Anterior cingulate cortex (tissue), 58 donors: ENCODE measurements at regions not wholly inside any gene's neighbourhood (a gene's known extent, or its start where the extent isn't known, plus 50 kb on each side); places are given as distances from the start of the nearest gene placed in this dataset.

Experiments
- DNase-seq, 58 donors: peaks; one replicate each; lab custom pipeline; 2025; lab: John Stamatoyannopoulos, UW

DNA sequence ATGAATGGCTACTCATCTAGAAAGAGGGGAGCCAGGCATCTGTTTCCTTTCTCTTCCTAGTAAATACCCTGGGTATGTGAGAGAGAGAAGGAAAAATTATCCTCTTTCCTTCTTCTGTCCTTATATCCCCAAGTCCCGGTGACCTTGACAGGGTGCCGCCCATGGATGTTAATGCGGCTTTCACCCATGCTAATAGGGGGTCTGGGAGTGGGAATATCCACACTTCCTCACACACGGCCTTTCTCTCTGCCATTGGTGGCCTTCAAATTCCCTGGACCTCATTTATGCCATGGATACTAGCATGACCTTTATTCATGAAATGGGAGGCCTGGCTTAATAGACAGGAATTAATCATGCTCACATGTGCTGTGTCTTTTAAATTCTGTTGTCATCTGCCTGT is 159.0 kb upstream of the NOX3 start:
- no peak for DNase-seq

GRCh38 chr6:155611742-155612141 is 156.1 kb upstream of the NOX3 start:
- no peak for DNase-seq

- no peak for DNase-seq
These were observed 149.4 kb upstream of the NOX3 start for GRCh38 chr6:155604991-155605390.

GRCh38 chr6:155599561-155599960 is 143.9 kb upstream of the NOX3 start:
- DNase-seq: peak in 1 of 58 donors; percentile 4

- no peak for DNase-seq
These were observed 143.5 kb upstream of the NOX3 start for GRCh38 chr6:155599160-155599559.

- DNase-seq: no peak
These were observed 139.6 kb upstream of the NOX3 start for GRCh38 chr6:155595284-155595683.

DNA sequence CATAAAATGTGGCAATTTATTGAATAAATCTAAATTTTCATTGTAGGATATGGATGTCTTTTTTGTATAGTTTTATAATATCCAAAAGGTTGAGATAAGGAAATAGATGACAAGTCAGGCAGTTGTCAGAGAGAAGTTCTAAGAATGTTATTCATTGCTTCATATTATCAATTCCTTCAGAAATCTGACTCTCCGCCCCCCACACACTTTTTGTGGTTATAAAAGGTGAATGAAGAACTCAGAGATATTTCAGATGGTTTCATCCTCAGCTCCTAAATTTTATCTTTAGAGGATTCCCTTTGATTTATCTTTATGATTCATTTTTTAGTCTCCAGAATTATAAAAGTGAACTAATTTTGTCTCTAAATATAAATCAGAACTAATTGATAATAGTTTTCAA is 136.1 kb upstream of the NOX3 start:
- DNase-seq: no peak

DNA sequence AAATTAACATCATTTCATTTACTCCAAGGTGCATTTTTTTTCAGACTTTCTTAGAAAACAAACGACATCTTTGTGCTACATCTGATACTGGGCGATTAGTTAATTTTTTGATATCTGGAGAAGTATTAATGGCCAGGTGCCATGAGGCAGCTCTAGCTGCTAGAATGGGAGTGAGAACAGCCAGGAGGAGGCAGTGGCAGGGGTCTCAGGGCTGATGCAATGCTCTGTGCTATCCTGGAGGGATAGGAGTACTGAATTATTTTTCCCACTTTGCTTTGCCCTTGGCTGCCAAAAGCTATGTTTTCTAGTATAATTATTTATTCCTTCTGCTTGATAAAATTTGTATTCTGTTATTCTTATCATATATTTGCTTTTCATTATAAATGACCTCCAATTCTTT is 133.6 kb upstream of the NOX3 start:
- DNase-seq: no peak

DNA sequence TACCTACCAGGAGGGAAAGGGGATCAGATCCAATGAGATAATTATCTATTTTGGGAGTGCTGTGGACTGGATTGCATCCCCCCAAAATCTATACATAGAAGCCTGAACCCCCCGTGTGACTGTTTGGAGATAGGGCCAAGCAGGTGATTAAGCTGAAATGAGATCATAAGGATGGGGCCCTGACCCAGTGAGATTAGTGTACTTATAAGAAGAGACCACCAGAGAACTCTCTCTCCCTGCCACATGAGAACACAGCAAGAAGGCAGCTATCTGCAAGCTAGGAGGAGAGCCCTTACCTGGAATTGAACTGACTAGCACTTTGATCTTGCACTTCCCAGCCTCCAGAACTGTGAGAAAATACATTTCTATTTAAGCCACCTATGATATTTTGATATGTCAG is 132.2 kb upstream of the NOX3 start:
- no peak for DNase-seq

DNA sequence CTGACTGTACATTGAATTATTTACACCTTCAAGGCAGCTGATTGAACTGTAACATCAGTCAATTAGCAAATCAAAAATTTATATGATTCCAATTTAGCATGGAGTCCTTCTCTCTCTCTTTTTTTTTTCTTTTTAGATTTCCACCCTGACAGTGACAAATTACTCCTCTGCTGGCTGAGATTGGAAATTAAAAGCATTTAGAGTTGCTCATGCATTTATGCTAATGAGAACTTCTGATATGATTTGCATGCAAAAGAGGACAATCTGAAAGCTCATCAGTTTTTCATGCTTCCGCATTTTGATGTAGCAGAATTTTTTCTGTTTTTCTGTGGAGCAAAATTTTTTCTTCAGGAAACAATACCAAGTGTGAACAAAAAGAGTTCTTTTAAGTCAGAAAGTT is 130.5 kb upstream of the NOX3 start:
- DNase-seq: no peak

DNA sequence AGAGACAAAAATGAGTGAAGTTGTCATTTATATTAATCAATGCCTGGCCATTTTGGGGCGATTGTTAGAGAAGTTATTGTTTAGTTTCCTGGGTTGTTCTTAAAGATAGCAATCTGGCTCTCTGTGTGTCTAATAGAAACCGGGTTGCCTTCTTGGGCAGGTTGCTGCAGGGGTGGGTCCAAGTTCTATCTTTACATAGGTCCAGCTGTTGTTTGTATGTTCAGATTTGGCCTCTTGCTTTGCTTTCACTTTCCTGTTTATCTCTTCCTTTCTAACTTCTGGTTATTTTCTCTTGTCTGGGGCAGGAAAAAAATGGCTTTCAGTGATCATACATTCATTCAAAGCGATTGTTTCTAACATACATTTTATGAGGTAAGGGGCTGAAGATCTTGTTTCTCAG is 128.4 kb upstream of the NOX3 start:
- no peak for DNase-seq

GRCh38 chr6:155582016-155582991 is 126.7 kb upstream of the NOX3 start:
- DNase-seq: no peak

DNA sequence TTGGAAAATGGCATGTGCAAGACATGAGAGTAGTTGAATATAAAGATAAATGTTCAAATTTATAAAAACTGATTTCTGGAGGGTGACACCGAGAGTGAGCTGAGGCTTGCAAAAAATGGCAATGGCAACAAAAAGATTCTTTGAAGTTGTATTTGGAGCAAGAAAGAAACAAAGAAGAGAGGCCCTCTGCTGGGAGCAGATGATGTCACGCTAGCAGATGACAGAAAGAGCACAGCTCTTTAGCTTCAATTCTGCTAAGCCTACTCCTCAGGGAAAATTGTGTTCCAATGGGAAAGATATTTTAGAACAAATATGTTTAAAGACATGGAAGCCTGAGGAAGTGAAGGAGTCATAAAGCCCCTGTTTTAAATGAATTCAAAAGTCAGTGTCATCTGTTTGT is 125.3 kb upstream of the NOX3 start:
- DNase-seq: no peak

DNA sequence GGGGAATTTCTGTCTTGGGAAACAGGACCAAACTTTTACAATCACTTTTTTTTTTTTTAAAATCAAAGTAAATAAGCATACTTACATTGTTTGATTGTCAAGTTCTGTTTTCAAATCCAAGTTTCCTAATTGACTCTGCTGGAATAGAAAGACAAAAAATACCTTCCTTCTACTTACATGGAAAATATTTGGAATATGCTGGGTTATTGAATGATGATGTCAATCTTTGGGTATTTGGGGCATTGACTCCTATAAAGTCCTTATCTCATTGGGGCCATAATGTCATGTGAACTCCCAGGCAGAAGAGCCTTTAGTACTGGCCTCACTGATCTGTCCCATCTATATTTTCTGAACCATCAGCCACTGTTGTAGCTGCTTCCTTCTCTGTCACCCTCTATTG is 122.6 kb upstream of the NOX3 start:
- DNase-seq: no peak

GRCh38 chr6:155561966-155562364 is 106.3 kb upstream of the NOX3 start:
- DNase-seq: no peak

DNA sequence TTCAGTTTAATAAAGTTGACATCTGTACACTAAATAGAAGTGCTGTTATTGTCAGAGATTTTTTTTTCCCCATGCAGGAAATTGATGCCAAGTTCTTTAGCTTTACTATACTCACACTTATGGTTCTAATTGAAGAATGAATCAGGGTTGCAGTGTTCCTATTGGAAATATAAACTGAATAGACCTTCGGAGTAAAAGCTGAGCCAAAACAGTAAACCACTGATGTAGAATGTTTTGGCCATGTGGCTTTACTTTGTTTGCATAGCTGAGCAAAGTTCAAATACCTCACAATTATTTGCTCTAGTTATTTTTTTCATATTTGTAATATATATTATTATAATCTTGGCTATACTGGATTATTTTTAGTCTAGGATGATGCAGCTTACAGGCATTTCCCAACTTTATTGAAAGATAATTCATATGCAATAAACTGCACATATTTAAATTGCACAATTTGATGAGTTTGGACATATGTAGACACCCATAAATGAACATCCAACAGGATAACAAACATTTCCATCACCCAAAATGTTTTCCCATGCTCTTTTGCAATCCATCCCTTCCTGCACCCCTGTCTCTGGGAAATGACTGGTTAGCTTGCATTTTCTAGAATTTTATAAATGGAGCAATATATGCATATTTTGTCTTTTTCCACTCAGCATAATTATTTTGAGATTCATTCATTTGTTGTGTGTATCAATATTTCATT is 105.8 kb upstream of the NOX3 start:
- DNase-seq: no peak

GRCh38 chr6:155549928-155550327 is 94.3 kb upstream of the NOX3 start:
- no peak for DNase-seq

DNA sequence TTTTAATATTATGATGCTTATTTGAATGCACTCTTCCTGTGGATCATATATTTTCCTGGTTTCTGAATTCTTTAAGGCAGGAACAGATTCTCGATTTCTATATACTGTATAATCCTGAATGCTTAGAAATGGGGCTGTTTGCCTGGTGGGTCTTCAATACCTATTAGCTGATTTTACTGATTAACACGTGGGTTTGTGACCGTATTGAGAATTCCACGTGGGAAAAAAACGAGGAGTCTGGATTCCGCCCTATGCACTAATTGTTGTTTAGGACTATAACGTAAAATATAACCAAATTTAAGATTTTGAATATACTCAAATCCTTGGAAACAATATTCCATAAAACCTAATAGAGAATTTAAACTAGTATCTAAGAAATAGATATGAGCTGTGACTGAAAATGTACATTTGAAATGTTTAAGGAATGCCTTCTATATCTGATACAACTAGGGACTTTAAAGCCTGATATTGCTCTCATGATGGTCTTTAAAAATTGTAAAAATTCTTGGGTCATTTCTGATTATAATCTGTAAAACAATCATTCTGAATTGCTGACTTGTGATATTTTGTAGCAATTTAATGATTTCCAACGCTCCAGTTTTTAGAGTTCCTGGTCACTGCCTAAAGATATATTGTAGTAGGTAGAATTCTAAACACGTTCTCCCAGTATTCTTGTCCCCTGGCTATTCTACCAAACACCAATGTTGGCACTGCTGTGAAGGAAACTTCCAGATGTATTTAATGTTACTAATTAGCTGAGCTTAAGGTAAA is 93.6 kb upstream of the NOX3 start:
- no peak for DNase-seq

GRCh38 chr6:155548576-155548975 is 92.9 kb upstream of the NOX3 start:
- no peak for DNase-seq

- DNase-seq: no peak
These were observed 89.0 kb upstream of the NOX3 start for GRCh38 chr6:155544677-155545076.
